SK-N-SH treated with all-trans-retinoic acid at 6 μM for 48 hours (cell line): ENCODE measurements at regions not wholly inside any gene's neighbourhood (a gene's known extent, or its start where the extent isn't known, plus 50 kb on each side); places are given as distances from the start of the nearest gene placed in this dataset.

Experiments used
- BACH2 ChIP-seq: fragments of 250-450 bp; sonication (Bioruptor Pico); IDR thresholded peaks from 2 replicates; pipeline ENCODE4 v1.9.0; 2021; ENCODE audit warnings: mild to moderate bottlenecking, borderline replicate concordance
- CREB5 ChIP-seq: fragments of 250-450 bp; sonication (Bioruptor Pico); IDR thresholded peaks from 2 replicates; pipeline ENCODE4 v1.5.1; 2020; ENCODE audit warnings: low read depth, mild to moderate bottlenecking, moderate library complexity
- CSRNP3 ChIP-seq: fragments of 250-450 bp; sonication (Bioruptor Pico); IDR thresholded peaks from 2 replicates; pipeline ENCODE4 v1.5.1; 2021; ENCODE audit warnings: mild to moderate bottlenecking, moderate library complexity
- ISL1 ChIP-seq: fragments of 250-450 bp; sonication (Bioruptor Pico); IDR thresholded peaks from 2 replicates; pipeline ENCODE4 v2.1.2; 2022; ENCODE audit warnings: mild to moderate bottlenecking, moderate library complexity
- ZC3H10 ChIP-seq: fragments of 250-450 bp; sonication (Bioruptor Pico); IDR thresholded peaks from 2 replicates; pipeline ENCODE4 v1.5.1; 2021; ENCODE audit warnings: mild to moderate bottlenecking, moderate library complexity
- ZFP3 ChIP-seq: fragments of 250-450 bp; sonication (Bioruptor Pico); IDR thresholded peaks from 2 replicates; pipeline ENCODE4 v1.5.0; 2020; ENCODE audit warnings: mild to moderate bottlenecking, moderate library complexity
- ZFP30 ChIP-seq: fragments of 450-650 bp; formaldehyde crosslinking; IDR thresholded peaks from 2 replicates; pipeline ENCODE4 v1.5.0; 2022; ENCODE audit warnings: mild to moderate bottlenecking, moderate library complexity

- TF ChIP-seq CSRNP3 (CRISPR knock-in tag) (no peak), CREB5 (CRISPR knock-in tag) (no peak), ZFP30 (CRISPR knock-in tag) (no peak), ZFP3 (CRISPR knock-in tag) (no peak), BACH2 (CRISPR knock-in tag) (no peak), ZC3H10 (CRISPR knock-in tag) (no peak), ISL1 (CRISPR knock-in tag) (no peak)
These were observed 160.6 kb downstream of the ARRDC3 start for GRCh38 chr5:91222482-91222881.
